Esophagus muscularis mucosa (tissue), 3 donors: ENCODE measurements at regions not wholly inside any gene's neighbourhood (a gene's known extent, or its start where the extent isn't known, plus 50 kb on each side); places are given as distances from the start of the nearest gene placed in this dataset.

Source experiments
- CTCF ChIP-seq, 3 experiments: fragments of 200-600 bp in 2 of 3; fragments of 450-650 bp in 1 of 3; sonication (generic) in 2 of 3; IDR thresholded peaks; one replicate each; pipeline ENCODE4 v1.5.1; 2017 to 2019; ENCODE audit warnings: antibody characterized with exemption in 3 of 3, mild to moderate bottlenecking in 2 of 3, moderate library complexity in 1 of 3
- POLR2A ChIP-seq: fragments of 450-650 bp; IDR thresholded peaks from one replicate; pipeline ENCODE4 v1.6.1; 2017; ENCODE audit warnings: antibody characterized with exemption, moderate library complexity, mild to moderate bottlenecking, low read depth
- POLR2AphosphoS5 ChIP-seq, 2 donors: sonication (generic); formaldehyde crosslinking; IDR thresholded peaks; one replicate each; pipeline ENCODE4 v1.6.1; 2017; ENCODE audit warnings: antibody characterized with exemption in 2 of 2

- TF ChIP-seq POLR2A (no peak), CTCF (IDR thresholded peaks at IDR 0.05) (no peak), POLR2AphosphoS5 (IDR thresholded peaks at IDR 0.05) (no peak)
These were observed 287.4 kb downstream of the NOL4 start for GRCh38 chr18:33937270-33937816.
